NCI-H1048 (cell line): ENCODE measurements at regions not wholly inside any gene's neighbourhood (a gene's known extent, or its start where the extent isn't known, plus 50 kb on each side); places are given as distances from the start of the nearest gene placed in this dataset.

Source experiments
- DNase-seq: peaks from one replicate; lab custom pipeline; 2025; lab: John Stamatoyannopoulos, UW

GRCh38 chr13:62035981-62036380 lies 620.3 kb upstream of the PCDH20 start:
- DNase-seq, result no peak

- DNase-seq, result no peak
Measured at GRCh38 chr13:62033934-62034333, 618.3 kb upstream of the PCDH20 start.

- no peak for DNase-seq
Measured at GRCh38 chr13:62022369-62022768, 606.7 kb upstream of the PCDH20 start.

- no peak for DNase-seq
Measured at GRCh38 chr13:62019858-62020257, 604.2 kb upstream of the PCDH20 start.

- no peak for DNase-seq
Measured at GRCh38 chr13:62014299-62014698, 598.6 kb upstream of the PCDH20 start.

- DNase-seq, result no peak
Measured at GRCh38 chr13:62003452-62003851, 587.8 kb upstream of the PCDH20 start.

- no peak for DNase-seq
Measured at GRCh38 chr13:61994174-61994573, 578.5 kb upstream of the PCDH20 start.

GRCh38 chr13:61989978-61990377 lies 574.3 kb upstream of the PCDH20 start:
- no peak for DNase-seq

GRCh38 chr13:61988810-61989209 lies 573.2 kb upstream of the PCDH20 start:
- no peak for DNase-seq

- no peak for DNase-seq
Measured at GRCh38 chr13:61975001-61975400, 559.4 kb upstream of the PCDH20 start.

- no peak for DNase-seq
Measured at GRCh38 chr13:61965756-61966155, 550.1 kb upstream of the PCDH20 start.

GRCh38 chr13:61960981-61961380 lies 545.3 kb upstream of the PCDH20 start:
- DNase-seq, result no peak

GRCh38 chr13:61954092-61954491 lies 538.4 kb upstream of the PCDH20 start:
- no peak for DNase-seq

- DNase-seq, result no peak
Measured at GRCh38 chr13:61950828-61951227, 535.2 kb upstream of the PCDH20 start.

- DNase-seq, result no peak
Measured at GRCh38 chr13:61944329-61944929, 528.8 kb upstream of the PCDH20 start.

- DNase-seq, result no peak
Measured at GRCh38 chr13:61935710-61936109, 520.1 kb upstream of the PCDH20 start.

- DNase-seq, result no peak
Measured at GRCh38 chr13:61927648-61928047, 512.0 kb upstream of the PCDH20 start.

- no peak for DNase-seq
Measured at GRCh38 chr13:61918841-61919240, 503.2 kb upstream of the PCDH20 start.

- DNase-seq, result no peak
Measured at GRCh38 chr13:61916483-61916882, 500.8 kb upstream of the PCDH20 start.

GRCh38 chr13:61913183-61913582 lies 497.5 kb upstream of the PCDH20 start:
- no peak for DNase-seq

- DNase-seq, result no peak
Measured at GRCh38 chr13:61908906-61909615, 493.4 kb upstream of the PCDH20 start.

GRCh38 chr13:61905054-61905453 lies 489.4 kb upstream of the PCDH20 start:
- DNase-seq, result no peak

GRCh38 chr13:61901946-61902541 lies 486.4 kb upstream of the PCDH20 start:
- DNase-seq, result no peak

- no peak for DNase-seq
Measured at GRCh38 chr13:61900033-61900432, 484.4 kb upstream of the PCDH20 start.
